Spleen (tissue), 7 donors: ENCODE measurements at regions not wholly inside any gene's neighbourhood (a gene's known extent, or its start where the extent isn't known, plus 50 kb on each side); places are given as distances from the start of the nearest gene placed in this dataset.

Experiments
- CTCF ChIP-seq, 11 experiments: fragments of 200-600 bp in 7 of 11; fragments of 450-650 bp in 4 of 11; sonication (generic) in 4 of 11; IDR thresholded peaks in 8 of 11; conservative IDR thresholded peaks in 3 of 11; 1 replicate in 7 of 11; 2 replicates in 4 of 11; pipeline versions ENCODE4 v1.4.0 to v1.8.0; 2016 to 2021; ENCODE audit warnings: antibody characterized with exemption in 11 of 11, inconsistent platforms in 4 of 11, mild to moderate bottlenecking in 1 of 11
- POLR2A ChIP-seq, 3 donors: fragments of 450-650 bp; IDR thresholded peaks; one replicate each; pipeline ENCODE4 v1.5.1; 2017; ENCODE audit warnings: antibody characterized with exemption in 3 of 3, mild to moderate bottlenecking in 1 of 3
- POLR2AphosphoS5 ChIP-seq, 3 donors: sonication (generic); formaldehyde crosslinking; IDR thresholded peaks; one replicate each; pipeline ENCODE4 v1.5.1; 2017; ENCODE audit warnings: antibody characterized with exemption in 3 of 3
- donor health status: DM: no; HTN: no; CAD: no; lungs with moderate emphysema.
- donor health status: DM: no; HTN: no; CAD: no.
- donor health status: DM: no; HTN: no; CAD: no.

GRCh38 chr2:153623020-153623419, 144.5 kb upstream of the RPRM start:
- TF ChIP-seq CTCF (IDR thresholded peaks at IDR 0.05 in 8 of 11, conservative IDR thresholded peaks at IDR 0.05 in 3 of 11) (no peak), POLR2A (IDR thresholded peaks at IDR 0.05) (no peak), POLR2AphosphoS5 (IDR thresholded peaks at IDR 0.05) (no peak)
